Progenitor cell of endocrine pancreas (in vitro differentiated cells): ENCODE measurements at regions not wholly inside any gene's neighbourhood (a gene's known extent, or its start where the extent isn't known, plus 50 kb on each side); places are given as distances from the start of the nearest gene placed in this dataset.

Experiments
- DNase-seq: peaks from one replicate; pipeline ENCODE4 v3.0.0; 2021; ENCODE audit warnings: low spot score; ENCODE audit not compliant: unreplicated experiment
- H3K27ac Mint-ChIP-seq: 2 replicates; pipeline ENCODE4 v1.8.0; 2021; ENCODE audit warnings: mild to moderate bottlenecking, moderate library complexity, mixed read lengths
- H3K27me3 Mint-ChIP-seq: 2 replicates; pipeline ENCODE4 v1.8.0; 2021; ENCODE audit warnings: mixed read lengths
- H3K36me3 Mint-ChIP-seq: 2 replicates; pipeline ENCODE4 v1.8.0; 2022; ENCODE audit warnings: mixed read lengths; ENCODE audit not compliant: insufficient read depth
- H3K4me1 Mint-ChIP-seq: 2 replicates; pipeline ENCODE4 v1.8.0; 2021; ENCODE audit warnings: low read depth, mixed read lengths
- H3K4me3 Mint-ChIP-seq: 2 replicates; pipeline ENCODE4 v1.8.0; 2021; ENCODE audit warnings: low read depth, mild to moderate bottlenecking, moderate library complexity, mixed read lengths
- H3K9me3 Mint-ChIP-seq: 2 replicates; pipeline ENCODE4 v1.8.0; 2021; ENCODE audit warnings: low read depth, mixed read lengths
- CTCF ChIP-seq: fragments of 200-600 bp; sonication (generic); IDR thresholded peaks from one replicate; pipeline ENCODE4 v1.5.0; 2021; ENCODE audit warnings: antibody characterized with exemption, mild to moderate bottlenecking; ENCODE audit not compliant: unreplicated experiment

GRCh38 chr1:230503726-230504125 is 77.6 kb upstream of the PGBD5 start:
- Mint-ChIP-seq H3K27me3 (no peaks in the 10 kb centered on the region), H3K4me3 (no peak overlapping the region), H3K27ac (no peak overlapping the region), H3K36me3 (peaks cover 1% of the 10 kb centered on the region), H3K4me1 (peaks cover 11% of the 10 kb centered on the region), H3K9me3 (peaks cover 9% of the 10 kb centered on the region)
- DNase-seq, result no peak
- TF ChIP-seq CTCF, result no peak

- Mint-ChIP-seq H3K4me1 (peaks cover 11% of the 10 kb centered on the region), H3K27me3 (peaks cover 2% of the 10 kb centered on the region), H3K27ac (no peak overlapping the region), H3K4me3 (no peak overlapping the region), H3K36me3 (peaks cover 1% of the 10 kb centered on the region), H3K9me3 (peaks cover 9% of the 10 kb centered on the region)
- TF ChIP-seq CTCF, result no peak
- no peak for DNase-seq
Measured at GRCh38 chr1:230502996-230503395, 76.9 kb upstream of the PGBD5 start.

GRCh38 chr1:230502306-230502705 is 76.2 kb upstream of the PGBD5 start:
- H3K36me3 Mint-ChIP-seq, result peaks cover 1% of the 10 kb centered on the region
- no peak overlapping the region for H3K4me3 Mint-ChIP-seq
- H3K27ac Mint-ChIP-seq, result no peak overlapping the region
- no peak for TF ChIP-seq CTCF
- H3K9me3 Mint-ChIP-seq, result peaks cover 9% of the 10 kb centered on the region
- H3K27me3 Mint-ChIP-seq, result peaks cover 2% of the 10 kb centered on the region
- peaks cover 11% of the 10 kb centered on the region for H3K4me1 Mint-ChIP-seq
- no peak for DNase-seq

- TF ChIP-seq CTCF, result no peak
- Mint-ChIP-seq H3K27ac (peak overlapping the region; percentile 25), H3K4me3 (no peak overlapping the region), H3K4me1 (peaks cover 11% of the 10 kb centered on the region), H3K36me3 (peaks cover 1% of the 10 kb centered on the region), H3K27me3 (peaks cover 6% of the 10 kb centered on the region), H3K9me3 (peaks cover 9% of the 10 kb centered on the region)
- no peak for DNase-seq
Measured at GRCh38 chr1:230501849-230502248, 75.7 kb upstream of the PGBD5 start.

DNA sequence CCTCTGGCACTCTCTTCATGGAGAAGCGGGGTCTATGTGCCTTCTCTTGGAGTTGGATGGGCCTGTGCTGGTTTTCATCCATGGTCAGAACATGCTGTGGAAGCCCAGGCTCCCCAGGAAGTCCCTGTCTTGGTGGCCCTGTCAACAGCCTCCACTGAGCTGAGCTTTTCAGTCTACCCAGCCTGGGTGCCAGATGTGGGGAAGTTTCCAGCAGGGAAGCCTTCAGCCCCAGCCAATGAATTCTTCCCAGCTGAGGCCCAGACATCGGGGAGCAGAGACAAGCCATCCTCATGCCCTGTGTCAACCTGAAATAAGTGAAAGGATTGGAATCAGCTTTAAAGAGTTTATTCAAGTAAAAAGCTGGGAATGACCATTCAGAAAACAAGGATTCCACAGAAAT is 75.1 kb upstream of the PGBD5 start:
- Mint-ChIP-seq H3K27ac (no peak overlapping the region), H3K4me3 (no peak overlapping the region), H3K4me1 (peaks cover 11% of the 10 kb centered on the region), H3K36me3 (peaks cover 1% of the 10 kb centered on the region), H3K9me3 (peaks cover 9% of the 10 kb centered on the region), H3K27me3 (peaks cover 6% of the 10 kb centered on the region)
- no peak for TF ChIP-seq CTCF
- no peak for DNase-seq
